ENCODE measurements at regions not wholly inside any gene's neighbourhood (a gene's known extent, or its start where the extent isn't known, plus 50 kb on each side); places are given as distances from the start of the nearest gene placed in this dataset.

- H3K56ac ChIP-seq (ENCODE audit: insufficient read length, low read depth, low read length) = no peak overlapping the region
- no peak for DNase-seq
- no peak overlapping the region for H3K27ac ChIP-seq (ENCODE audit: insufficient read length, low read depth, low read length)
- H2BK12ac ChIP-seq (ENCODE audit: insufficient read length, low read depth, low read length) = no peak overlapping the region
- no peak overlapping the region for H3K4me2 ChIP-seq (ENCODE audit: insufficient read depth, insufficient read length, low read length)
- no peaks in the 10 kb centered on the region for H3K23me2 ChIP-seq (ENCODE audit: insufficient read length, low read depth, low read length, poor library complexity, severe bottlenecking)
- Mint-ChIP-seq H3K4me3 (no peak overlapping the region), H3K27me3 (ENCODE audit: low read depth) (peaks cover 35% of the 10 kb centered on the region), H3K4me1 (peaks cover 3 to 6% of the 10 kb centered on the region in 2 experiments; a peak in 2 of 4 replicates), H3K27ac (no peak overlapping the region), H3K9me3 (peaks cover 6 to 7% of the 10 kb centered on the region in 2 experiments), H3K36me3 (ENCODE audit: insufficient read depth in 1 of 3, low read depth in 3 of 3) (no peaks in the 10 kb centered on the region)
- no peak overlapping the region for H2BK120ac ChIP-seq (ENCODE audit: low read depth, low read length, poor library complexity, severe bottlenecking)
- H4K91ac ChIP-seq (ENCODE audit: insufficient read length, low read depth, low read length) = no peak overlapping the region
- H3K27me3 ChIP-seq (ENCODE audit: insufficient read depth, low read length) = no peaks in the 10 kb centered on the region; the same call in 1 of the 2 replicates
- no peaks in the 10 kb centered on the region for H3K4me1 ChIP-seq (ENCODE audit: insufficient read depth, low read length)
- H3K9ac ChIP-seq (ENCODE audit: extremely low read depth, insufficient read length, low read length) = no peak overlapping the region
- no peak overlapping the region for H4K5ac ChIP-seq (ENCODE audit: insufficient read length, low read depth, low read length)
- no peak overlapping the region for H2BK20ac ChIP-seq (ENCODE audit: low read depth, low read length, poor library complexity, severe bottlenecking)
- TF ChIP-seq CTCF (conservative IDR thresholded peaks at IDR 0.05) = no peak
- no peak overlapping the region for H2AK5ac ChIP-seq (ENCODE audit: insufficient read length, low read length)
- no peak overlapping the region for H3K4ac ChIP-seq (ENCODE audit: low read depth, low read length)
- no peaks in the 10 kb centered on the region for H3K79me2 ChIP-seq (ENCODE audit: insufficient read depth, low read length)
- WGBS (ENCODE audit: extremely low coverage, insufficient read length, low lambda C conversion rate) = no CpG with 5 or more reads among the region's 7 CpGs
- no peak overlapping the region for H3T11ph ChIP-seq (ENCODE audit: low read length)
- H2BK5ac ChIP-seq (ENCODE audit: insufficient read length, low read length) = no peak overlapping the region
- H2BK15ac ChIP-seq (ENCODE audit: low read depth, low read length) = no peak overlapping the region
- H3K14ac ChIP-seq (ENCODE audit: insufficient read depth, low read length) = no peak overlapping the region
- H3K79me1 ChIP-seq (ENCODE audit: insufficient read depth, low read depth, low read length, poor library complexity, severe bottlenecking) = no peaks in the 10 kb centered on the region
- H3K23ac ChIP-seq (ENCODE audit: insufficient read length, low read depth, low read length) = no peak overlapping the region
- H3K9me3 ChIP-seq (ENCODE audit: control insufficient read depth, low read depth, low read length) = peaks cover 11% of the 10 kb centered on the region
- H4K8ac ChIP-seq (replicated peaks; ENCODE audit: insufficient read length, low read depth, low read length) = no peak overlapping the region
- H3K18ac ChIP-seq (ENCODE audit: insufficient read length, low read depth, low read length) = no peak overlapping the region
- no peaks in the 10 kb centered on the region for H4K20me1 ChIP-seq (ENCODE audit: control insufficient read depth, insufficient read depth, insufficient read length)
- H2AFZ ChIP-seq (ENCODE audit: low read length) = no peak overlapping the region
These were observed 123.5 kb downstream of the TTC8 start for GRCh38 chr14:88947646-88948598.
